H1 (cell line): ENCODE measurements at regions not wholly inside any gene's neighbourhood (a gene's known extent, or its start where the extent isn't known, plus 50 kb on each side); places are given as distances from the start of the nearest gene placed in this dataset.

ENCODE experiments used
- JUN ChIP-seq: IDR thresholded peaks from 2 replicates; pipeline ENCODE4 v1.6.1; 2011; ENCODE audit warnings: low read depth, mild to moderate bottlenecking, improper control_type of control experiment, low read length
- RXRA ChIP-seq: IDR thresholded peaks from 2 replicates; pipeline ENCODE4 v1.6.1; 2011; ENCODE audit warnings: low read depth, mild to moderate bottlenecking, low read length, moderate library complexity; ENCODE audit not compliant: insufficient read depth
- TF ChIP-seq, protein P1 (sequence below): IDR thresholded peaks from 2 replicates; pipeline ENCODE4 v1.6.1; 2011; ENCODE audit warnings: low read depth, mild to moderate bottlenecking, low read length; ENCODE audit not compliant: insufficient read depth

- TF ChIP-seq RXRA (no peak), JUN (no peak)
- TF ChIP-seq, protein P1, sequence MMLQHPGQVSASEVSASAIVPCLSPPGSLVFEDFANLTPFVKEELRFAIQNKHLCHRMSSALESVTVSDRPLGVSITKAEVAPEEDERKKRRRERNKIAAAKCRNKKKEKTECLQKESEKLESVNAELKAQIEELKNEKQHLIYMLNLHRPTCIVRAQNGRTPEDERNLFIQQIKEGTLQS, result no peak
These were observed 507.3 kb upstream of the TYRP1 start (continued) for GRCh38 chr9:12185856-12186255.
